Suprapubic skin (tissue), 4 donors: ENCODE measurements at regions not wholly inside any gene's neighbourhood (a gene's known extent, or its start where the extent isn't known, plus 50 kb on each side); places are given as distances from the start of the nearest gene placed in this dataset.

Experiments
- EP300 ChIP-seq: sonication (generic); formaldehyde crosslinking; IDR thresholded peaks from one replicate; pipeline ENCODE4 v1.6.1; 2017; ENCODE audit warnings: antibody characterized with exemption
- POLR2A ChIP-seq, 2 donors: fragments of 450-650 bp; IDR thresholded peaks; one replicate each; pipeline ENCODE4 v1.6.1; 2017; ENCODE audit warnings: antibody characterized with exemption in 2 of 2, mild to moderate bottlenecking in 2 of 2, moderate library complexity in 2 of 2
- POLR2AphosphoS5 ChIP-seq, 3 donors: sonication (generic); formaldehyde crosslinking; IDR thresholded peaks; one replicate each; pipeline ENCODE4 v1.6.1; 2017; ENCODE audit warnings: antibody characterized with exemption in 3 of 3
- TF ChIP-seq, protein P1 (sequence below), 2 donors: fragments of 200-600 bp in 1 of 2; fragments of 450-650 bp in 1 of 2; sonication (generic) in 1 of 2; IDR thresholded peaks; one replicate each; pipeline ENCODE4 v1.5.1; 2016 to 2019; ENCODE audit warnings: antibody characterized with exemption in 2 of 2, mild to moderate bottlenecking in 1 of 2, moderate library complexity in 1 of 2

DNA sequence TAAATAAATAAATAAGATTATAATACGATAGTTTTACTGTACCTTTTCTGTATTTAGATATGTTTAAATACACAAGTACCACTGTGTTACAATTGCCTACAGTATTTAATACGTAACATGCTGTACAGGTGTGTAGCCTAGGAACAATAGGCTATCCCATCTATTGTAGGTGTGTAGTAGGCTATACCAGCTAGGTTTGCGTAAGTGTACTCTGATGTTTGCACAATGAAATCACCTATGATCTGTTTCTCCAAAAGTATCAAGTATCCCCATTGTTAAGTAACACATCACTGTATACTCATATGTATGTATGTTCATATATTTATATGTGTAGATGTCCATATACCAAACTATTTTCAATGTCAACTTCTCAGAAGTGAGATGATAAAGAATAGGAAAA is 118.2 kb upstream of the RND3 start:
- no peak for TF ChIP-seq POLR2A (IDR thresholded peaks at IDR 0.05)
- TF ChIP-seq, protein P1, sequence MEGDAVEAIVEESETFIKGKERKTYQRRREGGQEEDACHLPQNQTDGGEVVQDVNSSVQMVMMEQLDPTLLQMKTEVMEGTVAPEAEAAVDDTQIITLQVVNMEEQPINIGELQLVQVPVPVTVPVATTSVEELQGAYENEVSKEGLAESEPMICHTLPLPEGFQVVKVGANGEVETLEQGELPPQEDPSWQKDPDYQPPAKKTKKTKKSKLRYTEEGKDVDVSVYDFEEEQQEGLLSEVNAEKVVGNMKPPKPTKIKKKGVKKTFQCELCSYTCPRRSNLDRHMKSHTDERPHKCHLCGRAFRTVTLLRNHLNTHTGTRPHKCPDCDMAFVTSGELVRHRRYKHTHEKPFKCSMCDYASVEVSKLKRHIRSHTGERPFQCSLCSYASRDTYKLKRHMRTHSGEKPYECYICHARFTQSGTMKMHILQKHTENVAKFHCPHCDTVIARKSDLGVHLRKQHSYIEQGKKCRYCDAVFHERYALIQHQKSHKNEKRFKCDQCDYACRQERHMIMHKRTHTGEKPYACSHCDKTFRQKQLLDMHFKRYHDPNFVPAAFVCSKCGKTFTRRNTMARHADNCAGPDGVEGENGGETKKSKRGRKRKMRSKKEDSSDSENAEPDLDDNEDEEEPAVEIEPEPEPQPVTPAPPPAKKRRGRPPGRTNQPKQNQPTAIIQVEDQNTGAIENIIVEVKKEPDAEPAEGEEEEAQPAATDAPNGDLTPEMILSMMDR (IDR thresholded peaks at IDR 0.05) = no peak
- TF ChIP-seq EP300 = no peak
- TF ChIP-seq POLR2AphosphoS5 (IDR thresholded peaks at IDR 0.05) = no peak
